Osteoblast (primary cell): ENCODE measurements at regions not wholly inside any gene's neighbourhood (a gene's known extent, or its start where the extent isn't known, plus 50 kb on each side); places are given as distances from the start of the nearest gene placed in this dataset.

Experiments
- DNase-seq: peaks from one replicate; pipeline ENCODE4 v3.0.0; 2011; ENCODE audit warnings: low spot score, mixed read lengths; ENCODE audit not compliant: insufficient read length; ENCODE audit errors: missing footprints
- H2AFZ ChIP-seq: 2 replicates; pipeline ENCODE4 v1.6.0; 2011; ENCODE audit warnings: mild to moderate bottlenecking, low read length
- H3K27ac ChIP-seq: 2 replicates; pipeline ENCODE4 v1.5.1; 2011; ENCODE audit warnings: mild to moderate bottlenecking, low read depth, low read length, moderate library complexity
- H3K27me3 ChIP-seq: 2 replicates; pipeline ENCODE4 v1.6.0; 2012; ENCODE audit warnings: mild to moderate bottlenecking, control low read depth, inconsistent platforms, low read length, moderate library complexity; ENCODE audit not compliant: insufficient read depth
- H3K36me3 ChIP-seq: 2 replicates; pipeline ENCODE4 v1.5.1; 2011; ENCODE audit warnings: mild to moderate bottlenecking, low read length, control low read depth, moderate library complexity; ENCODE audit not compliant: insufficient read depth
- H3K4me1 ChIP-seq: 2 replicates; pipeline ENCODE4 v1.5.1; 2011; ENCODE audit warnings: mild to moderate bottlenecking, low read length, control low read depth, moderate library complexity; ENCODE audit not compliant: insufficient read depth
- H3K4me2 ChIP-seq: 2 replicates; pipeline ENCODE4 v1.6.0; 2011; ENCODE audit warnings: mild to moderate bottlenecking, low read length; ENCODE audit not compliant: insufficient read depth
- H3K4me3 ChIP-seq: fragments of 200-600 bp; sonication (generic); 3 replicates; pipeline ENCODE4 v1.5.1; 2012; ENCODE audit warnings: mild to moderate bottlenecking, low read length, inconsistent platforms; ENCODE audit not compliant: insufficient read depth
- H3K79me2 ChIP-seq: 2 replicates; pipeline ENCODE4 v1.6.0; 2012; ENCODE audit warnings: mild to moderate bottlenecking, low read length, control low read depth, inconsistent platforms; ENCODE audit not compliant: insufficient read depth
- H3K9me3 ChIP-seq: 2 replicates; pipeline ENCODE4 v1.5.1; 2011; ENCODE audit warnings: low read depth, low read length, control low read depth
- H4K20me1 ChIP-seq: 2 replicates; pipeline ENCODE4 v1.6.0; 2012; ENCODE audit warnings: mild to moderate bottlenecking, low read length, control low read depth; ENCODE audit not compliant: insufficient read depth
- TF ChIP-seq, protein P1 (sequence below): IDR thresholded peaks from 2 replicates; pipeline ENCODE4 v1.5.1; 2011; ENCODE audit warnings: mild to moderate bottlenecking, low read depth, low read length, moderate library complexity; ENCODE audit errors: extremely low read depth

DNA sequence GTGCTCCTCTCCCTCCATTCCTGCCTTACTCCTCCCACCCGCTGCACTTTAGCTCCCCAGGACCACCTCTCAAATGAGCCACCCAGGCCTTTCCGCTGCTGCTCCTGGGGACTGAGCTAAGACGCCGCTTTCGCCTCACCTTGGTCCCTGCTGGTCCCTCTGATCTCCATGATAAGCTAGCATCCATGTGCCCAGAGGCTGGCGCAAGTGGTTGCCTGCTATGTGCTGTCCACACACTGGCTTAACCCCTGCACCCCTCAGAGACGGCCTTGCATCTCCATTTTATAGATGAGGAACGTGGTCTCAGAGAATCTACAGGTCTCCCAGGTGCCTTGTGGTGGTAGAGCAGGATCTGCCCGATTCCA lies 160.1 kb upstream of the PMEPA1 start:
- TF ChIP-seq, protein P1, sequence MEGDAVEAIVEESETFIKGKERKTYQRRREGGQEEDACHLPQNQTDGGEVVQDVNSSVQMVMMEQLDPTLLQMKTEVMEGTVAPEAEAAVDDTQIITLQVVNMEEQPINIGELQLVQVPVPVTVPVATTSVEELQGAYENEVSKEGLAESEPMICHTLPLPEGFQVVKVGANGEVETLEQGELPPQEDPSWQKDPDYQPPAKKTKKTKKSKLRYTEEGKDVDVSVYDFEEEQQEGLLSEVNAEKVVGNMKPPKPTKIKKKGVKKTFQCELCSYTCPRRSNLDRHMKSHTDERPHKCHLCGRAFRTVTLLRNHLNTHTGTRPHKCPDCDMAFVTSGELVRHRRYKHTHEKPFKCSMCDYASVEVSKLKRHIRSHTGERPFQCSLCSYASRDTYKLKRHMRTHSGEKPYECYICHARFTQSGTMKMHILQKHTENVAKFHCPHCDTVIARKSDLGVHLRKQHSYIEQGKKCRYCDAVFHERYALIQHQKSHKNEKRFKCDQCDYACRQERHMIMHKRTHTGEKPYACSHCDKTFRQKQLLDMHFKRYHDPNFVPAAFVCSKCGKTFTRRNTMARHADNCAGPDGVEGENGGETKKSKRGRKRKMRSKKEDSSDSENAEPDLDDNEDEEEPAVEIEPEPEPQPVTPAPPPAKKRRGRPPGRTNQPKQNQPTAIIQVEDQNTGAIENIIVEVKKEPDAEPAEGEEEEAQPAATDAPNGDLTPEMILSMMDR, result no peak
- H3K4me3 ChIP-seq, result no peak overlapping the region
- H3K4me1 ChIP-seq, result no peaks in the 10 kb centered on the region
- no peaks in the 10 kb centered on the region for H4K20me1 ChIP-seq
- no peak for DNase-seq
- H3K27me3 ChIP-seq, result peaks cover 31% of the 10 kb centered on the region
- H3K9me3 ChIP-seq, result no peaks in the 10 kb centered on the region
- H3K36me3 ChIP-seq, result no peaks in the 10 kb centered on the region
- H3K27ac ChIP-seq, result no peak overlapping the region
- no peaks in the 10 kb centered on the region for H3K79me2 ChIP-seq
- no peak overlapping the region for H3K4me2 ChIP-seq
- no peak overlapping the region for H2AFZ ChIP-seq

GRCh38 chr20:57869291-57869950 lies 159.6 kb upstream of the PMEPA1 start:
- Histone ChIP-seq H3K27me3 (peaks cover 31% of the 10 kb centered on the region), H2AFZ (no peak overlapping the region), H3K9me3 (no peaks in the 10 kb centered on the region), H3K4me3 (no peak overlapping the region), H3K27ac (no peak overlapping the region), H3K4me2 (no peak overlapping the region), H3K36me3 (no peaks in the 10 kb centered on the region), H4K20me1 (no peaks in the 10 kb centered on the region), H3K79me2 (no peaks in the 10 kb centered on the region), H3K4me1 (no peaks in the 10 kb centered on the region)
- TF ChIP-seq, protein P1, result no peak
- no peak for DNase-seq

GRCh38 chr20:57868310-57868709 lies 158.5 kb upstream of the PMEPA1 start:
- no peaks in the 10 kb centered on the region for H3K4me1 ChIP-seq
- no peak overlapping the region for H3K27ac ChIP-seq
- H2AFZ ChIP-seq, result no peak overlapping the region
- peaks cover 31% of the 10 kb centered on the region for H3K27me3 ChIP-seq
- H3K4me2 ChIP-seq, result no peak overlapping the region
- H3K36me3 ChIP-seq, result no peaks in the 10 kb centered on the region
- no peaks in the 10 kb centered on the region for H3K79me2 ChIP-seq
- no peaks in the 10 kb centered on the region for H3K9me3 ChIP-seq
- no peaks in the 10 kb centered on the region for H4K20me1 ChIP-seq
- TF ChIP-seq, protein P1, result no peak
- no peak for DNase-seq
- H3K4me3 ChIP-seq, result no peak overlapping the region

- Histone ChIP-seq H3K4me1 (no peaks in the 10 kb centered on the region), H4K20me1 (no peaks in the 10 kb centered on the region), H3K27ac (no peak overlapping the region), H3K36me3 (no peaks in the 10 kb centered on the region), H3K4me2 (no peak overlapping the region), H3K79me2 (no peaks in the 10 kb centered on the region), H3K9me3 (no peaks in the 10 kb centered on the region), H3K4me3 (no peak overlapping the region), H2AFZ (no peak overlapping the region), H3K27me3 (peaks cover 31% of the 10 kb centered on the region)
- DNase-seq, result no peak
- TF ChIP-seq, protein P1, result no peak
These were observed 158.0 kb upstream of the PMEPA1 start for GRCh38 chr20:57867807-57868206.
